A673 (cell line): ENCODE measurements at regions not wholly inside any gene's neighbourhood (a gene's known extent, or its start where the extent isn't known, plus 50 kb on each side); places are given as distances from the start of the nearest gene placed in this dataset.

Experiments used
- BruUV-seq: library from RNA; stranded (reverse); fragments of 400-500 nt; replicated peaks from 2 replicates; lab custom pipeline; 2021; lab: Mats Ljungman, UMichigan
- CTCF ChIA-PET: fragments of 300-600 bp; sonication (Branson Sonifier 250); formaldehyde crosslinking; loops from one replicate; lab custom pipeline; 2022; ENCODE audit warnings: antibody characterized with exemption; lab: Charles Lee
- POLR2A ChIA-PET: fragments of 300-600 bp; sonication (Branson Sonifier 250); formaldehyde crosslinking; loops from one replicate; lab custom pipeline; 2022; ENCODE audit warnings: antibody characterized with exemption; ENCODE audit not compliant: low non-redundant PET; lab: Charles Lee
- DNase-seq: peaks from one replicate; pipeline ENCODE4 v3.0.0-alpha.2; 2015; ENCODE audit warnings: low spot score
- H3K27ac ChIP-seq: fragments of 200-600 bp; sonication (generic); 2 replicates; pipeline ENCODE4 v1.5.1; 2016; ENCODE audit warnings: mixed run types, low read depth, mild to moderate bottlenecking, mixed read lengths, antibody characterized with exemption, low read length; ENCODE audit not compliant: poor library complexity, severe bottlenecking
- H3K27me3 ChIP-seq: fragments of 200-600 bp; sonication (generic); replicated peaks from 2 replicates; pipeline ENCODE4 v1.6.1; 2017; ENCODE audit warnings: mixed run types, low read depth, mild to moderate bottlenecking, mixed read lengths, antibody characterized with exemption, low read length; ENCODE audit not compliant: insufficient read depth, poor library complexity
- H3K36me3 ChIP-seq: fragments of 200-600 bp; sonication (generic); 2 replicates; pipeline ENCODE4 v1.6.1; 2016; ENCODE audit warnings: mixed run types, mild to moderate bottlenecking, mixed read lengths, antibody characterized with exemption, low read length; ENCODE audit not compliant: insufficient read depth, poor library complexity, severe bottlenecking
- H3K4me1 ChIP-seq: fragments of 200-600 bp; sonication (generic); 2 replicates; pipeline ENCODE4 v1.6.1; 2017; ENCODE audit warnings: mixed run types, mild to moderate bottlenecking, mixed read lengths, antibody characterized with exemption, low read length; ENCODE audit not compliant: insufficient read depth, poor library complexity, severe bottlenecking
- H3K4me3 ChIP-seq: fragments of 200-600 bp; sonication (generic); 2 replicates; pipeline ENCODE4 v1.5.1; 2016; ENCODE audit warnings: low read depth, mixed run types, mild to moderate bottlenecking, mixed read lengths, low read length; ENCODE audit not compliant: poor library complexity, severe bottlenecking
- H3K9me3 ChIP-seq: fragments of 200-600 bp; sonication (generic); 2 replicates; pipeline ENCODE4 v1.6.1; 2016; ENCODE audit warnings: mixed run types, low read depth, mild to moderate bottlenecking, mixed read lengths, antibody characterized with exemption, low read length; ENCODE audit not compliant: poor library complexity, severe bottlenecking
- EZH2 ChIP-seq: fragments of 200-600 bp; sonication (generic); IDR thresholded peaks from 2 replicates; pipeline ENCODE4 v1.6.1; 2017; ENCODE audit warnings: borderline replicate concordance, low read depth, mild to moderate bottlenecking, mixed read lengths, antibody characterized with exemption, low read length; ENCODE audit not compliant: poor library complexity, severe bottlenecking
- intact Hi-C: fragments of 100-400 bp; cut with micrococcal nuclease; formaldehyde crosslinking; loops from one replicate; pipeline ENCODE4 v1.10.0; 2022; ENCODE audit not compliant: unreplicated experiment
- TF ChIP-seq, protein P1 (sequence below): fragments of 300-800, 200-600 bp; sonication (generic); conservative IDR thresholded peaks from 2 replicates; pipeline ENCODE4 v1.5.1; 2017; ENCODE audit warnings: low read depth, mild to moderate bottlenecking, antibody characterized with exemption, low read length, moderate library complexity, mixed read lengths

DNA sequence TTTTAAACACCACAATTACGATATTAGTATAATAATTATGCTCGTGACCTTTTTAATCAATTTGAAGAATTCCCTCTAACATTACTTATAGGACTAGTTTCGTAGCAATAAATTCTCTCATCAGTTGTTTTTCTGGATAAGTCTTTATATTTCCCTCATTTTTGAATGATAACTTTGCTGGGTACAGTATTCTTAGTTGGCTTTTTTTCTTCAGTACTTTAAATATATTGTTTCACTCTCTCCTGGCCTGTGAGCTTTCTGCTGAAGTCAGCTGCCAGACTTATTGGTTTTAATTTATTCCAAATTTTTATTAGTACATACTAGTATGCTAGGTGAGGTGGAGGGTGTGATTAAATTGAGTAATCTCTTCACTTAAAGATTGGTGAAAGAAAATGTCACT is 123.8 kb upstream of the CNTNAP5 start:
- intact Hi-C loops, result no loop called here
- no peak for DNase-seq
- ChIA-PET CTCF (no interaction called here), POLR2A (no interaction called here)
- TF ChIP-seq, protein P1, sequence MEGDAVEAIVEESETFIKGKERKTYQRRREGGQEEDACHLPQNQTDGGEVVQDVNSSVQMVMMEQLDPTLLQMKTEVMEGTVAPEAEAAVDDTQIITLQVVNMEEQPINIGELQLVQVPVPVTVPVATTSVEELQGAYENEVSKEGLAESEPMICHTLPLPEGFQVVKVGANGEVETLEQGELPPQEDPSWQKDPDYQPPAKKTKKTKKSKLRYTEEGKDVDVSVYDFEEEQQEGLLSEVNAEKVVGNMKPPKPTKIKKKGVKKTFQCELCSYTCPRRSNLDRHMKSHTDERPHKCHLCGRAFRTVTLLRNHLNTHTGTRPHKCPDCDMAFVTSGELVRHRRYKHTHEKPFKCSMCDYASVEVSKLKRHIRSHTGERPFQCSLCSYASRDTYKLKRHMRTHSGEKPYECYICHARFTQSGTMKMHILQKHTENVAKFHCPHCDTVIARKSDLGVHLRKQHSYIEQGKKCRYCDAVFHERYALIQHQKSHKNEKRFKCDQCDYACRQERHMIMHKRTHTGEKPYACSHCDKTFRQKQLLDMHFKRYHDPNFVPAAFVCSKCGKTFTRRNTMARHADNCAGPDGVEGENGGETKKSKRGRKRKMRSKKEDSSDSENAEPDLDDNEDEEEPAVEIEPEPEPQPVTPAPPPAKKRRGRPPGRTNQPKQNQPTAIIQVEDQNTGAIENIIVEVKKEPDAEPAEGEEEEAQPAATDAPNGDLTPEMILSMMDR, result no peak
- TF ChIP-seq EZH2, result no peak
- Histone ChIP-seq H3K9me3 (peaks cover 11% of the 10 kb centered on the region), H3K4me3 (no peak overlapping the region), H3K27ac (no peak overlapping the region), H3K4me1 (no peaks in the 10 kb centered on the region), H3K27me3 (no peaks in the 10 kb centered on the region), H3K36me3 (no peaks in the 10 kb centered on the region)
- BruUV-seq, result no TSS peak

DNA sequence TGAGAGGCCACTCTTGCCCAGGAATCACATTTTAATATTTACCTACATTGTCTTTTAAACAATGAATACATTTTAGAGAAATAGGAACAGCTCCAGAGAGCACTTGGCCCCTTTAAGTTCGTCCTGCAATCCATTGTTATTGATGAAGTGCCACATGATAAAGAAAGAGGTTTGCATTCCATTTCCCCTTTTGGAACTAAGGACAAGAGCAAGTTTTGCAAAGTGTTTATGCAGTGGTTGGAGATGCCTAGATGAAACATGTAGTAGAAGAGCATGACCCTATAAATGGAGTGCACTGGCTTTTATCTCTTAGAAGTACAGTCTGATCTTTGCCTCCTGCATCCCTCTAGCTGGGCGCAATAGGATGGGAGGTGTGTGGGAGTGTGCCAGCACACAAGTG is 118.7 kb upstream of the CNTNAP5 start:
- intact Hi-C loops, result no loop called here
- H3K9me3 ChIP-seq, result peaks cover 11% of the 10 kb centered on the region
- ChIA-PET POLR2A (interaction anchor here (0.6 kb wide), 1 partner anchor 334 kb away, joined by 3 read pairs; no protein-coding TSS in a partner anchor), CTCF (no interaction called here)
- no peaks in the 10 kb centered on the region for H3K36me3 ChIP-seq
- no TSS peak for BruUV-seq
- DNase-seq, result no peak
- H3K4me1 ChIP-seq, result no peaks in the 10 kb centered on the region
- no peak overlapping the region for H3K4me3 ChIP-seq
- H3K27me3 ChIP-seq, result no peaks in the 10 kb centered on the region
- no peak overlapping the region for H3K27ac ChIP-seq
- TF ChIP-seq, protein P1, result no peak
- TF ChIP-seq EZH2, result no peak

DNA sequence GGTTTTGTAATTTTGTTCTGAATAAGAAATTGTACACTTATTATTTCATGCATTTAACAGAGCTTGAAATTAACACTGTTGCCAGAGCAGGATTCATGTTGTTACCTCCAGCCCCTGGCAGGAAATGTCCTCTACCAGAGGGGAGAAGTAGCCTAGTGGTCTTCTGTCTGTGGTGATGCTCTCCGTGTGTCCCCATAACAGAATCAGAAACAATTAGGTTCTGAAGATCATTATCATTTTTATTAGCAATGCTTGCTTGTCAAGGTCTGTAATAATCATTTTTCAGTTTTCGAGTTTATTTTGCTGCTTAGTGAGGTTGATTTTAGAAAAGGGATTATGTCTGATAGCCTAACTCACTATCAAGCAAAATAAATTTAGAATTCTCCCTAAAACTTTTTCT is 116.6 kb upstream of the CNTNAP5 start:
- DNase-seq, result no peak
- TF ChIP-seq, protein P1, result no peak
- no peak for TF ChIP-seq EZH2
- intact Hi-C loops, result no loop called here
- CTCF ChIA-PET, result no interaction called here
- no peak overlapping the region for H3K27ac ChIP-seq
- H3K4me1 ChIP-seq, result no peaks in the 10 kb centered on the region
- no peak overlapping the region for H3K4me3 ChIP-seq
- POLR2A ChIA-PET, result no interaction called here
- H3K27me3 ChIP-seq, result no peaks in the 10 kb centered on the region
- BruUV-seq, result no TSS peak
- no peaks in the 10 kb centered on the region for H3K36me3 ChIP-seq
- no peaks in the 10 kb centered on the region for H3K9me3 ChIP-seq
